ENCODE measurements at regions not wholly inside any gene's neighbourhood (a gene's known extent, or its start where the extent isn't known, plus 50 kb on each side); places are given as distances from the start of the nearest gene placed in this dataset.
"Not testable (repeated sequence)": the region's sequence is repeated elsewhere in the genome, so short reads cannot be mapped to it uniquely, and the experiment has no call there.

GRCh38 chr15:35181538-35181937 lies 96.4 kb upstream of the NANOGP8 start:
- Mint-ChIP-seq H3K27me3 (ENCODE audit: low read depth, poor library complexity) (no peaks in the 10 kb centered on the region), H3K4me3 (no peak overlapping the region), H3K9me3 (peaks cover 4% of the 10 kb centered on the region), H3K4me1 (no peaks in the 10 kb centered on the region), H3K36me3 (ENCODE audit: low read depth) (no peaks in the 10 kb centered on the region), H3K27ac (no peak overlapping the region)
- no peak for TF ChIP-seq CTCF (IDR thresholded peaks at IDR 0.05)
- no peak for DNase-seq

- H3K27ac Mint-ChIP-seq = no peak overlapping the region
- no peaks in the 10 kb centered on the region for H3K4me1 Mint-ChIP-seq
- peaks cover 4% of the 10 kb centered on the region for H3K9me3 Mint-ChIP-seq
- no peak for TF ChIP-seq CTCF (IDR thresholded peaks at IDR 0.05)
- no peaks in the 10 kb centered on the region for H3K27me3 Mint-ChIP-seq (ENCODE audit: low read depth, poor library complexity)
- no peak for DNase-seq
- no peaks in the 10 kb centered on the region for H3K36me3 Mint-ChIP-seq (ENCODE audit: low read depth)
- no peak overlapping the region for H3K4me3 Mint-ChIP-seq
Measured at GRCh38 chr15:35179739-35180138, 94.6 kb upstream of the NANOGP8 start.

GRCh38 chr15:35178186-35178585 lies 93.1 kb upstream of the NANOGP8 start:
- H3K9me3 Mint-ChIP-seq; H3K36me3 Mint-ChIP-seq (ENCODE audit: low read depth); H3K27ac Mint-ChIP-seq; H3K4me1 Mint-ChIP-seq; DNase-seq; H3K27me3 Mint-ChIP-seq (ENCODE audit: low read depth, poor library complexity); H3K4me3 Mint-ChIP-seq: not testable (repeated sequence)

GRCh38 chr15:35174948-35175347 lies 89.9 kb upstream of the NANOGP8 start:
- no peak for TF ChIP-seq CTCF (IDR thresholded peaks at IDR 0.05)
- Mint-ChIP-seq H3K4me3 (no peak overlapping the region), H3K27me3 (ENCODE audit: low read depth, poor library complexity) (no peaks in the 10 kb centered on the region), H3K9me3 (peaks cover 4% of the 10 kb centered on the region), H3K36me3 (ENCODE audit: low read depth) (no peaks in the 10 kb centered on the region), H3K4me1 (no peaks in the 10 kb centered on the region), H3K27ac (no peak overlapping the region)
- DNase-seq = no peak

- Mint-ChIP-seq H3K4me3 (no peak overlapping the region), H3K27me3 (ENCODE audit: low read depth, poor library complexity) (no peaks in the 10 kb centered on the region), H3K36me3 (ENCODE audit: low read depth) (no peaks in the 10 kb centered on the region), H3K9me3 (peaks cover 4% of the 10 kb centered on the region), H3K4me1 (no peaks in the 10 kb centered on the region), H3K27ac (no peak overlapping the region)
- TF ChIP-seq CTCF (IDR thresholded peaks at IDR 0.05) = no peak
- no peak for DNase-seq
Measured at GRCh38 chr15:35173444-35174118, 88.5 kb upstream of the NANOGP8 start.

- H3K4me3 Mint-ChIP-seq = no peak overlapping the region
- no peak for DNase-seq
- no peaks in the 10 kb centered on the region for H3K4me1 Mint-ChIP-seq
- H3K9me3 Mint-ChIP-seq = no peaks in the 10 kb centered on the region
- H3K27me3 Mint-ChIP-seq (ENCODE audit: low read depth, poor library complexity) = no peaks in the 10 kb centered on the region
- no peak for TF ChIP-seq CTCF (IDR thresholded peaks at IDR 0.05)
- H3K36me3 Mint-ChIP-seq (ENCODE audit: low read depth) = no peaks in the 10 kb centered on the region
- H3K27ac Mint-ChIP-seq = no peak overlapping the region
Measured at GRCh38 chr15:35170207-35170606, 85.1 kb upstream of the NANOGP8 start.

All from nephron progenitor cell (in vitro differentiated cells).